GM03348 (cell line): ENCODE measurements at regions not wholly inside any gene's neighbourhood (a gene's known extent, or its start where the extent isn't known, plus 50 kb on each side); places are given as distances from the start of the nearest gene placed in this dataset.
"Not testable (repeated sequence)": the region's sequence is repeated elsewhere in the genome, so short reads cannot be mapped to it uniquely, and the experiment has no call there.

ENCODE experiments used
- DNase-seq: peaks from one replicate; pipeline ENCODE4 v3.0.0; 2012; ENCODE audit warnings: low spot score

- DNase-seq = no peak
These were observed 121.7 kb upstream of the EXOC2 start for GRCh38 chr6:814378-815347.

DNA sequence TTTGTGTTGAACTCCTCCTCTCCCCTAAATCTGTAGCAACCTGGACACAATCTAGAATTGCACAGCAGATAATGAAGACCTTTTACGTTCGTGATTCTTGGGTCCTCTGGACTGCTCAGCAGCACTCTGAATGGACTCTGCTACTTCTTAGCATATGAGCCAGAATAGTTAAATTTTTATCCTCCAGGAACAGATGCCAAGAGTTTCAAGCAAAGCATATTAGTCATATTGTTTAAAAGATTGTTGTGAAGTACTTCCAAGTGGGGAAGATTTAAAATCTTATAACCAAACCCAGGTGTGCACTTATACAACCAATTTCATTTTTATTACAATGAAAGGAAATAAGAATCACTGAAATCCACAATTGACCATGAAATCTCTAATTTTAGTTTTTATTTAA, 118.9 kb upstream of the EXOC2 start:
- DNase-seq = no peak

DNA sequence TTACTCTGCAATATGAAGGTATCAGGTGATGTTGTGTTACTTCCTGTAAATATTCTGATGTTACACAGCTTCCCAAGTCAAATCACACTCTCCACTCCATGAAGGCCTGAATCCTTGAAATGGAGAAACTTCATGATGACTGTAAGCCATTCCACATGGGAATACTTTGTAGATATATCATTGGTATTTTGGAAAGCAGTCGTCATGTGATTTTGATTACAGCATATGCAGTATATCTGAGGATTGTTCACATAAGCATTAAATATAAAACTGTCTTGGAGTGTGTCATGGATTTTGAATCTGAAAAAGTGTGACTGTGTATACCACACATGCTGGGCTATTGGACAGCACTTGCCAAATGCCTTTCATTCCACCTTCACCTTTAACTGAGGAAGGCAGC, 118.3 kb upstream of the EXOC2 start:
- DNase-seq = no peak

DNA sequence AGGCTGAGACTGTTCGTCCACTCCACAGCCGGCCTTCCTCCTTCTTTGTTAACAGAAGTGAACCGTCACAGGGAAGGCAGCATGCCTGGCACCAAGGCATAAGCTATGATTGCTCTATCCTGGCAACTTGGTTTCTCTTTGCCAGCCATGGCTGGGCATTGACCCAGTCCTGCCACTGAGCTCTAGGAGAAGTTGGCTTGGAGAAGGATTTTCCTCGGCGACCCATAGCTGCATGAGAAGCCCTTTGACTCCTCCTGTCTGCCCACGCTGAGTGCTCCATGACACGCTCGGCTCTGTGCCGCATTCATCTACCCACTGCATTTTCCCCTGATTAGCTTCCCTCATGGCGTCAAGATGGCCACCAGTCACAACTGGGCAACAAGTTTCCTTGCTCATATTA, 111.8 kb upstream of the EXOC2 start:
- DNase-seq = no peak

DNA sequence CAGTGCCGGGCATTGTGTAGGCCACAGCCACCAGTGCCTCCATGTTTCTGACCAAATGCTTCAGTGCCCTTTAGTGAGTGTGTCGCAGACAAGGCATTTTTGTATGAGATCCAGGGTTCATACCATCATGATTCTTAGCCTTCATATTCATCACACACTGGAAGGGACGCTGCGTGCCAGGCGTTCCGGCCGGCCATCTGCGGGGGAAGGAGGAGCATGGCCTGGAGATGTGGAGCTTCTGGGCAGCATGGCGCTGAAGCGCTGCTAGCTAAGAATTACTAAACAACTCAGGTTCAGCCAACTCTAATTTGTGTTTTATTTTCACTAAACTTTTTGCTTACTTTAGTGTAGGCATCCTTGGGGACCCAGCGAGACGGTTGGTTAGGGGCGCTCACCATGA, 111.4 kb upstream of the EXOC2 start:
- DNase-seq = no peak

DNA sequence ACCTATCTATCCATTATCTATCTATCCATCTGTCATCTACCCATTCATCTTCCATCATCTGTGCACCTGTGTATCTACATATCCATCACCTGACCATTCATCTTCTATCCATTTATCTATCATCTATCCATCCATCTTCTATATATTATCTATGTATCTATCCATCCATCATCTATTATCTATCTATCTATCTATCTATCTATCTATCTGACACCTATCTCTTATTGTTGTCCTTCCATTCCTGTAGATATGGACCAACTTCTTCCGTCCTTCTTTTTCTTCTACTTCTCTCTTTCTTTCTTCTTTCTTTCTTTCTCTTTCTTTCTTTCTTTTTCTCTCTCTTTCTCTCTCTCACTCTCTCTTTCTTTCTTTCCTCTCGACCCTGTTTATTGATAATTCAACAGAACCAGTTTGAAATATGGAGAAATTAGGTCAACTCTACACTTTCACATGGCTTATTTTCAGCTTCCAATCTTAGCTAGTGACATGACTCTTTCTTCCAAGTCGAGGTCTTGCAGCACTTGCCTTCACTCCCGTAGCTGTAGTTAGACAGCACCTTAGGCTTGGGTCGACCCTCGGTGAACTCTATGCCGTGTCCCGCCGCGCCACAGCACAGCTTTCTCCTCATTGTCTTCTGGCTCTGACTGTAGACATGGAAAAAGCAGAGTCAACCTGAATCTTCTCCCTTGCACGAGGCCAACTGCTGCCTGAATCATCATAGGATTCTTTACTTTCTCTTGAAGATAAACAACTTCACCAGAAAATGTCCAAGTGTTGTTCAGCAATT, 110.4 kb upstream of the EXOC2 start:
- DNase-seq = no peak

GRCh38 chr6:802701-803100, 109.8 kb upstream of the EXOC2 start:
- no peak for DNase-seq

- not testable (repeated sequence) for DNase-seq
These were observed 109.3 kb upstream of the EXOC2 start for GRCh38 chr6:802223-802622.

DNA sequence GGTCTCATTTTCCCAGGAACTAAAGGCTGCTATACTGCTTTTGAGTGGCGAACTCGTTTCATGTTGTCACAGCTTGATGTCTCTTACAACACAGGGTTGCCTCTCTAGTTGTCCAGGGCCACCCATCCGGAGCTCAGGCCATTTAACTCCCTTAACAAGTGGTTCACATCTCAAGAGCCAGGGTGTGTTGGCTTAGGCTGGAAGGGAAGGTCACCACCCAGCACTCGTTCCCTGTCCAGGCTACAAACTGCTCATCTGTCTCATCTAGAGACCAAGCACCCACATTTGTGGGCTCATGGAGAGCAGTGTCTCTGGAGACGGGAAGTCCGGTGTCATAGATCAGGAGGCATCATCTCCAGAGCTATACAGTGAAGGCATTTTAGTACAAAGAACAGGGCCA, 106.8 kb upstream of the EXOC2 start:
- DNase-seq = no peak

- peak; percentile 67 for DNase-seq
These were observed 104.6 kb upstream of the EXOC2 start for GRCh38 chr6:797479-798077.

DNA sequence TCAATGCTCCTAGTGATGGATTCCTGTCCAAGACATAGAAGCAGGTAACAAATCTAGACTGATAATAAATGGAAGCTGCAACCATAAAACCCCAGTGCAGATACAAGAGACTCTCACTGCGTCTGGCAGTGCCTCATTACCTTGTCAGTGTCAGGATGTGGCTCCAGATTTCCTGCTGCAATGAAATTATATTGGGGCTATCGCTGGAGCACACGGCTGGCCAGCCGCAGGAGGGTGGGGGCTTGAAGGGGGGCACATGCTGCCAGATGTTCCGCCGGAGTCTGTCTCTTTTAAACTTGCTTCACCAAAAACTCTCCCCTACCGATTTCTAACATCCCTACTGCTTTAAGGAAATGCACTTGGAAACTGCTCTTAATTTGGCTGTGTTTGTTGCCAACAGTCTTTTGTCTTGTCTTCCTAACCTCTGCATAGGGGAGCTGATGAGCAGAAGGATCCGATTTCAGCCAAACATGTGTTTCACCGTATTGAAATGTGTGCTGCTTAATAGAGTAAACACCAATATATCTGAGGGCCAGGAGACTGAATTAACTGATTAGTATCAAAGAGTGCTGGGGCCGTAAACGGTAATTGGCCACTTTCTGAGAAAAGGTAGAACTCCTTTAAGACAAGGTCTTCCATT, 102.2 kb upstream of the EXOC2 start:
- no peak for DNase-seq

GRCh38 chr6:793261-793660, 100.3 kb upstream of the EXOC2 start:
- DNase-seq = no peak

DNA sequence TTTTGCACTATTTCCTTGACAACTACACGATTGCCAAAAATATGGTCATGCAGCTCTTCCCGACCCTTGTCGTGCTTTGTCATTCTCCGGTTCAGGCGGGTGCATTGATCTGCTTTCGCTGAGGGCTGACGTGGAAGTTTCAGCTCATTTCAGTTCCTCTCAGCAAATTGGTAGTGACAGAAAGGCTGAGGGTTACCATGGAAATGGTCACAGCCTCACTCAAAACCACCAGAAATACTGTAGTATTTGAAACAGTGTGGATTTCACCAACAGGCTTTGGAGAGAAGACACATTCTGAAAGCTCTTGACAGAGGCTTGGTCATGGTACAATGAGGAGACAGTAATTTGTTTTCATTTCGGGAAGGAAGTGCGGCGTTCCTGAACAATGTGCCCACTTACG, 99.7 kb upstream of the EXOC2 start:
- DNase-seq = no peak

DNA sequence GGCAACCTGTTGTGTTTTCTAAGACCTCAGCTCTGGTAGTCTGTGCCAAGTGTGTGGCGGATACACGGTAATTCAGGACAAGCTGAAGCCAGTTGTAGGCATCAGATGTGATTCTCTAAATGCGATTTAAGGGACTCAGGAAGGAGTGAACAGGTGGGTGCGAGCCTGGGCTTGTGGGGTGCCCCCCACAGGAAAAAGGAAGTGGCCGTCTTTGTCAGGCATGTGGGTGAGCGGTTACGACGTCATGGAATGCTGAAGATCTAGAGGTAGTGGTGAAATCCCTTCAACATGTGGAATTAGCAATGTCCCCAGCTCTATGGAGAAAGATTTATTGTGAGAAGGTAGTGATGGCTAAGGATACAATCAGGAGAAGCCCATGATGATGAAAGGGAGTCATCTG, 95.1 kb upstream of the EXOC2 start:
- no peak for DNase-seq

- no peak for DNase-seq
These were observed 94.2 kb upstream of the EXOC2 start for GRCh38 chr6:786946-787763.

- no peak for DNase-seq
These were observed 91.2 kb upstream of the EXOC2 start for GRCh38 chr6:783966-784735.

- no peak for DNase-seq
These were observed 89.2 kb upstream of the EXOC2 start for GRCh38 chr6:782141-782540.

- DNase-seq = no peak
These were observed 88.5 kb upstream of the EXOC2 start for GRCh38 chr6:781350-781961.

DNA sequence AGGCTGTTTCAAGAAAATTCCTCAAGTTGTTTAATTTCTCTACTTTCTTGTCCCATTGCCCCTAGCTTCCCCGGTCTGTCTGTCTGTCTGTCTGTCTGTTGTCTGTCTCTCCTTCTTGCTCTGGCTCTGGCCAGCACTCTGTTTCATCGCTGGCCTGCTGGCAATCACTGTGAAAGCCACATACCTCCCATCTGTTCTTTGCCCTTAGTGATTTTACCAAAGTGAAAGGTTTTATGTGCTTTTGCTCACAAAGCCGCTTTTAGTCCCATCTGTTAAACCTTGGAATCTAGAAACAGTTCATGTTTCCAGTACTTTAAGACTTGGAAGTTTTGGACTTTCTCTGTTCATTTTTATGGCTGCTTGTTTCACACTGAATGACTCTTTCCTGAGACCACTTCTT, 87.8 kb upstream of the EXOC2 start:
- no peak for DNase-seq

GRCh38 chr6:776951-777350, 84.0 kb upstream of the EXOC2 start:
- DNase-seq = no peak
